NAMALWA (cell line): ENCODE measurements at regions not wholly inside any gene's neighbourhood (a gene's known extent, or its start where the extent isn't known, plus 50 kb on each side); places are given as distances from the start of the nearest gene placed in this dataset.

Source experiments
- DNase-seq: peaks from one replicate; pipeline ENCODE4 v3.0.0-alpha.2; 2015; ENCODE audit warnings: low spot score

DNA sequence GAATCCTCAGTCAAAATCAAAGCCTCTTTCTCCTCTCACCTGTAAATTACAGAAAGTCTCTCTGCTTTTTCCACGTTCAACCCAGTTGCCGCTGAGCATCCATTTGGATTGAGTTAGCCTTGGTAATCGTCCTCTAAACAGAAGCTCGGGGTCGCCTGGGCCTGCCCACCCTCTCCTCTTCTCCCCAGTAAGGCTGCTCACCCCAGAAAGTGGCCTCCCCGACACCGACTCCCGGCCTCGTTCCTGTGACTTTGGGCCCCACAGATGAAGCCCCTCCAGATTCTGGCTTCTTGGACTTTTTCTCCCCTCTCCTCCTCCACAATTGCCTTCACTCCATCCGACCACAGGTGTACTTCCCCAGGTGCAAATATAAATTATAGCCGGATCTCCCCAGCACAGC is 1500.0 kb downstream of the BRD1 start:
- DNase-seq: no peak

DNA sequence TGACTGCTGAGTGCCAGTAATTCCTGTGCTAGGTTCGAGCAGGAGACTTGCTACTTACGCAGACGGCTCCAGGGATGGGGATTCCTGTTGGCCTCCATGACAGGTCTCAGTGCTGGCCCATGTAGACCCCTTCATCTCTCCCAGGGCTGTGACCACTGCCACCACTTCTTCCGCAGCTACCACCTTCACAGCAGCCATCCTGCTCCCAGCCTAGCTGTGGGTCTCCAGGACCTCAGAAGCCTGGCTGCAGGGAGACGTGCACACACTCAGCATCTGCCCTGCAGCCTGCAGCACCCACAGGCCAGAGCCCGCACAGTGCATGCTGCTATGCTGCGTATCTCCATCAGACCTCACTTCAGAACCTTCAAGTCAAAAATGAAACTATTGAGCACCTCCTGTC is 1503.9 kb downstream of the BRD1 start:
- DNase-seq: no peak

DNA sequence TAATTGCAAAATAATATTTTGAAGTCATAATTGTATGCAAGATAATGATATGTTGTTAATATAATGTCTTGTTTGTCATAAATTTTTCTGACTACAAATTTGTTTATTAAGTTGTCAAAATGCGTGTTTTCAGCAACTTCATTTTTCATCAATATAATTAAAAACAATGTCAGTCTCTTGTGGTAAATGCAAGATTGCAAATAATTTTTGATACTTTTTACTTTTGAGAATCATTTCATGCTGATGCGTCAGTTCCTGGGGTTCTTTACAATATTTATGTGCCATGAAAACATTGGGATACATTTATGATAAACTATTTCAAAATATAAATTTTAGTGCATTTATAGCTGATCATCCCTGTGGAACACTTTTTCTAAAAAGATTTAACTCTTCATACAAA is 1504.8 kb downstream of the BRD1 start:
- DNase-seq: no peak

DNA sequence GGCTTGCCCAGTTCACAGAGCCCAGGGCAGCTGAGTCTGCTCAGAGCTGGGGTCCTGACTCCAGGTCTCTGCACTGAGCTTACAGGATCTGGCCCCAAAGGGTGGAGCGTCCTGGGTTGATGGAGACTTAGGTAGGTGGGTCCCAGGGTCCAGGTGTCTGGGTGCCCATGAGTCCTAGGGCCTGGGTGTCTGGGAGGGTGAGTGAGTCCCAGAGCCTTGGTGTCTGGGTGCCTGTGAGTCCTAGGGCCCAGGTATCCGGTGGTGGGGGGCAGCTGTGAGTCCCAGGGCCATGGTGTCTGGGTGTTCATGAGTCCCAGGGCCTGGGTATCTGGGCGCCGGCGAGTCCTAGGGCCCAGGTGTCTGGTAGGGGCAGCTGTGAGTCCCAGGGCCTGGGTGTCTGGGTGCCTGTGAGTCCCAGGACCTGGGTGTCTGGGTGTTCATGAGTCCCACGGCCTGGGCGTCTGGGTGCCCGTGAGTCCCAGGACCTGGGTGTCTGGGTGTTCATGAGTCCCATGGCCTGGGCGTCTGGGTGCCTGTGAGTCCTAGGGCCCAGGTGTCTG is 1505.6 kb downstream of the BRD1 start:
- no peak for DNase-seq

DNA sequence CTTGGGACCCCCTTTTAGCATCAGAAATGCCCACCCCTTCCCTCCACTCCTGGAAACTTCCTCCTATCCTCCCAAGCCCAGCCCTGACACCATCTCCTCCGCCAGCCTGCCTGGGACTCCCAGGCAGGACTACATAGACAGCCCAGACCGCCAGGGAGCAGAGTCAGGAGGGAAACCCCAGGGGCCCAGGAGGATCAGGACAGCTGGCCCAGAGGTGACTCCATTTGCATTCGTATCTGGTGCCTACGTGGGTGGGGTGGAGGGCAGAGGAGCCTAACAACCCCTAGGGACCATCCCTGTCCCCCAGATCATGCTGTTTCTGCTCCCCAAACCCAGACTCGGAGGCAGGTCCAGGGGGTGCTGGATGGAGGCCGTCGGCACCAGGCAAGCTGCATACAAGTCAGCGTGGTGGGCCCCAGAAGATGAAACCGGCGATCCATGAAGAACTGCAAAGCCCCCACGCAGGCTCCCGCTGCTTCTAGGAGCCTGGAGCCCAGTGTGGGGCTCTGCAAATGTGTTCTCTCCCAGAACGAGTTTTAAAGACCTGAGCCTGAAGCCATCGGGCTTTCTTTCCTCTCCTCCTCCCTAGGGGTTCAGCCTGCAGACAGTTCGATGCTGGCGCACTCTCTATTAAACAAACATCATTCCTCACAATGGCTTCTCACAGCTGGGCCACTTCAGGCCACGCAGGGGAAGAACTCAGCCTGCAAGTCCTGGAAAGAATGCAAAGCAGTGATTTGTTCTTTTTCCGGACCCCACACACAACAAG is 1506.8 kb downstream of the BRD1 start:
- no peak for DNase-seq

DNA sequence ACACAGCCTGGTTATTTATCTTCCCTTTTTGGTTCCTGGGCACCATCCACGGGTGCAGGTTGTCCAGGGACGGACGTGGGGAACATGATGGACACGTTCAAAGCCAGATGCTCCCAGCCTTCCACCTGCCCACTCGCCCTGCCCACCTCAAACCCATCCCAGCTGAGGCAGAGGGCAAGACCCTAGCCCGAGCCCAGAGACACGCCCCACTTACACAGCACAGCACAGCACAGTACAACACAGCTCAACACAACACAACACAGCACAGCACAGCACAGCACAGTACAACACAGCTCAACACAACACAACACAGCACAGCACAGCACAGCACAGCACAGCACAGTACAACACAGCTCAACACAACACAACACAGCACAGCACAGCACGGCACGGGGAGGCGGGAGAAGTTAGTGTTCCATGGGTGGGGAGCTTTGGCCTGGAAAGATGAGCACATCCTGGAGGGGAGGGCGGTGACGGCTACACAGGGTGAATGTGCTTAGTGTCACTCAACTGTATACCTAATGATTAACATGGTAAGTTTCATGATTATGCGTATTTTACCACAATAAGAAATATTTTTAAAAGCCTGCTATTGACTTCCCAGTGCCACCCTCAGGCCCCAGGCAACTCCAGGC is 1507.5 kb downstream of the BRD1 start:
- DNase-seq: no peak

DNA sequence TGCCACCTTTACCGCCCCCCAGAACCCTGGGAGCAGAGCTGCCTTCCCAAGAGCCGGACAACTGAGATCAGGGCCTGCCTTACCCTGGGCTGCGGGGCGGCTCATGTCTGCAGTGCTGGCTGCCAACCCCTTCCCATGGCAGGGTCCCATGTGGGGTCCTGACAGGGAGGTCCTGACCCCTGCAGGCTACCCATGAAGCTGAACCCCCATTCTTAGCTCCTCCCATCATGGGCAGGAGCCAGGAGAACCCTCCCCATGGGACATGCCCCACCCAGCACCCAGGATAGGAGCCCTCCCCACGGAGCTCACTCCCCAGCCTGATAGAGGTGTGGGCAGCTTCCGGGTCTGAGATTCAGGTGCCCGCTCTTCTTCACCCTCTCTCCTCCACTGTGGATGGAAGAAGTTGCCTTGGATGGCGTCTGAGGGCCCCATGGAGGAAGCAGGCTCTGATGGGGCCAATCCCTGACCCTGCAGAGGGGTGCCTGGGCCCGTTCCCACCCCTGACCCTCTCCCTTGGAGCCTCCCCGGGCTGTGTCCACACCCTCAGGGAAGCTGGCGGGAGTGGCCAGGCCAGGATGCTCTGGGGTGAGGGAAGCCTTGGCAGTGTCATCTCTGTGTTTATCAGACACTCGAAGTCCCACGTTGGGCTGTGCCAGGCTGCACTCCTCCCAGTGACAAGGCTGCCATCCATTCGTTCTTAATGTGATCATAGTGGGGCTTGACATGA is 1508.2 kb downstream of the BRD1 start:
- no peak for DNase-seq

DNA sequence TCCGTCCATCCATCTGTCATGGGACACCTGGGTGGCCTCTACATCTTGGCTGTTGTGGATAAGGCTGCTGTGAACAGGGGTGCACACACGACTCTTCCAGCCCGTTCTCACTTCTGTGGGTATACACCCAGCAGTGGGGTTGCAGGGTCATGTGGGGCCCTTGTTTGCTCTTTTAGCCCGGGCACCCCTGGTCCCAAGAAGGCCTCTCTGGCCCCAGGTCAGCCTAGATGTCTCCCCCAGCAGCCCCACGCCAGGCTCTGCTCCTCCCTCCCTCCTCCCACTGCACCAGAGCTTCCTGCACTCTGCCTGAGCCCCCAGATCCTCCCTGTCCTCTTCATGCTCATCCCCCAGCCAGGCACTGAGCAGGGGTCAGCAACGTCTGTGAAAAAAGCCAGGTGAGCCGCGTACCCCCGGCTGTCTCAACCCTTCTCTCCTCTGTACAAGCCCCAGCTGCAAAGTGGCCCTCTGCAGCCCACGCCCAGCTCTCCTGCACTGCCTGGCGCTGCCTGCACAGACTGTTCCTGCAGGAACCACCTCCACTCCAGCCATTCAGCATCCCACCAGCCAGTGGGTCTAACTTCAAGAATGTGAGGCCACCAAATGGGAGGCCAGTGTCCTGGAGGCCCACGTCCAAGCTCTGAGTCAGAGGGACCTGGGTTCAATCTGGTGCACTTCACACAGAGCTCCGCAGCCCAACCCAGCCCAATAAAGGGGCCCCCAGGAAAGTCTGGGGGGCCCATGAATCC is 1508.9 kb downstream of the BRD1 start:
- no peak for DNase-seq

DNA sequence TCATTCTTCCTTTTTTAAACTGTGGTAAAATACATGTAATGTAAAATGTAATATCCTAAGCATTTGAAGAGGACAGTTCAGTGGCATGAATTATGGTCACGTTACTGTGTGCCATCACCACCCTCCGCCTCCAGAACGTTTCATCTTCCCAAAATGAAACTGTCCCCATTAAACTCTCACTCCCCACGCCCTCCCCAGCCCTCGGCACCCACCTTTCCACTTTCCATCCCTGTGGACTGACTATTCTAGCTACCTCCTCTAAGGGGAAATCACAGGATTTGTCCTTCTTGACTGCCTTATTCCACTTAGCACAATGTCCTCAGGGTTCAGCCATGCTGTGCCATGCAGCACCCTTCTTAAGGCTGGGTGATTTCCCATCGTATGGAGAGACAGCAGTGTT is 1509.5 kb downstream of the BRD1 start:
- DNase-seq: no peak

DNA sequence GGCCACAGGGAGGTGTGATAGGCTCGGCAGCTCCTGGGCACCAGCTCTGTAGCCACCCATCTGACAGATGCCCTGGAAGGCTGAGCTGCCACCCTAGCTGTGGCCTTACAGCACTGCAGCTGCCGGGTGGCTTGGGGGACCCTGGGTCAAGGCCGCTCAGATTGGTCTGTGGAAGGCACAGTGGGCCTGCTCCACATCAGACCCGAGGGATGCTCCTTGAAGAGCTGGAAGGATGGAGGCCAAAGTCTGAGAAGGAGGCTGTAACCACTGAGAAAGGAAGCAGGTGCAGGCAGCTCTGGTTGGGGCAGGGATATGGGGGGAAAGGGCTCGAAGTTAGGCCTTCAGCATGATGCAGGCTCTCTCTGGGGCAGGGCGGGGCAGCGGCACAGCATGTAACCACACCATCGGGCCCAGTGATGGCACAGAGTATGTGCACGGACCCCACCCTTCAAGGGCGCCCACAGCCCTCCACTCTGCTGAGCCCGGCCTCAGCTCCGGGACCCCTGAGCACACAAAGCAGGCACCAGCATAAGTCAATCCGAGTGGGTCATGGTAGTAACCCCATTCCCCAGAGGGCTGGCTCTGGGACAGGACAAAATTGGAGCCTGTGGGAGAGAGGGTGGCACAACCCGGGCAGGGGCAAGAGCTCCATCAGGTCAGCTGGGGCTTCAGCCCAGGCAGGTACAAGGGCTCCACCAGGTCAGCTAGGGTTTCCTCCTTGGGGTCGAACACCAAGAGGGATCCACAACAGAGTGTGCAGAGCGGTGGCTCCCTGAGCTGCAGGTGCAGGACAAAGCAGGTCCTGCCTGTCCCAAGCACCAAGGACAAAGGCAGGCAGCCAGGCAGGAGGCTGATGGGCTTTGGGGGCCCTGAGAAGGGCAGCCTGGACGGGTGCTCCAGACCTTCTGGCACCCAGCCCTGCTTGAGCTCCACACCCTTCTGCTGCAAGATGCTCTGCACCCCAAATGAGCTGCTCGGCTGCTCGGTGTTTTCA is 1511.1 kb downstream of the BRD1 start:
- no peak for DNase-seq

DNA sequence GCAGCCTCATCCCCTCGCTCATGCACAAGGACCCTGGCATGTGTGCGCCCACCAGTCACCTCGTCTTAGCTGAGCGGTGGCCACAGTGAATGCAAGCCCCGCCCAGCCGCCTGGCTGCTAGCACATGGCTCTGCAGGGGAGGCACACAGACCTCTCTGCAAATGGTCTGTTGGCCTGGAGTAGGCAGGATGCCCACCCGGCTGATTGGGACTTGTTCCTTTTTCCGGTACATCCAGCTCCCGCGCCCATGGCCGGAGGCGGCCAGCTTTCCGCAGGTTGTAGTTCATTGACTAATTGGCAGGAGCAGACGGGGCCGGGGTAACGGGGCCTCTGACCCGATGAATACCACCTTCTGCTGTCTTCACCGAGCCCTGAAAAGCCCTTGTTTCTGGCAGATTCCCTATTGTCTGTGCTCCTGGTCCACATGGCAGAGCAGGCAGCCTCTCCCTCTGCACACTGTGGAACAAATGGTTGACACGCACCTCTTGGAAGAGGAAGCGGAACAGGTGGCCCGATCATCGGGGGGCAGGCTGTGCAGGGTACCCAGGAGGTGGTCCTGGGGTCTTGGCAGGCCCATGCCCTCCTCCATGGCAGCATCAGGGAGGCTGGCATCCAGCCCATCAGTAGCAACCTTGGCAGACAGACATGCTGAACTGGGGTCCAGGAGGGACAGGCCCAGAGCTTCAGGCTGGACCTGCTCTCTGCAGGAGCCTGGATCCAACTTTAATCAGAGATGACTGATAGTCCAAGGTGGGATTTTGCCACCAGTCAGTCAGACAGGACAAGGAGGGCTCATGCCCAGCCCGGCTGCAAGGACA is 1512.0 kb downstream of the BRD1 start:
- no peak for DNase-seq

DNA sequence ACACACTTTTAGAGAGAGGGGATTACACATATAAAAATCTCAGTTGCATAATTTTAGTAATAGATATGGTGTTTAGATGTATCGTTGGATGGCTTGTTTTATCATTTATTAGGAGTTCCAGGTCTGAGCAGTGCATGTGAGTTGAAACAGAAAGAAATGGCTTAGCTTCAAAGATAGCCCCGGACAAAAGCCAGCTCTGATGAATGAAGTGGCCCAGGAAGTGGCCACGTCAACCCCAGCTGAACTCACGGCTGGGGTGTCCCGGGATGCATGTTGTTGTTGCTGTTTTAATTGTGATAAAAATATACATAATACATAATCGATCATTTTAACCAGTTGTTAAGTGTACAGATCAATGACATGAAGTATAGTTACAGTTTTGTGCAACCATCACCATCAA is 1513.6 kb downstream of the BRD1 start:
- no peak for DNase-seq

DNA sequence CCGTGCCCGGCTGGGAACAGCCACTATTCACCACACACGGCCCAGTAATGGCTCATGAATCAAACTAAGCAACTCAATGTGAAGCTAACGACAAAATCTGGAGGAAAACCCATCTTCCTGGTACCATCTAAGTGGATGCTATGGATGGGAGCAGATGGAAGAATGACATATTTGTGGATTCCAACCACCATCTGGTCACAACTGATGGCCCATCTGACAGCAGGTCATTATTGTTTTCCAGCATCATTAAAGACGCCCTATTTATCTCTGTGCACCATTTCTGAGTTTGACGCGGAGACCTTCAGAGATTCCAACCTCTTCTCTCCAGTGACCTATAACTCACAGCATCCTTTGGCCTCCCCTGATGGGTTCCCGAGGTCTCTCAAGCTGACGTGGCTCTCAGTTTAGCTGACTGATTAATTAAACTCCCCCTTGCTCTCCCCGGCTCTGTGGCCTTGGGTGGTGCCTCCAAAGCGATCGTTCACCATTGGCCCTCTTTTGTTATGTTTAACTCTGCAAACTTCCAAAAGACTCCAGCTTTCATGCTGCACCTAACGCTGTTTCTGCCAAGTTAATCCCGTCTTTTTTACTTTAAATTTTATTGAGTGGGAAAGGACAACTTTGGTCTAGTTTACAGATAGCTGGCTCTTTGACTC is 1514.4 kb downstream of the BRD1 start:
- DNase-seq: no peak

DNA sequence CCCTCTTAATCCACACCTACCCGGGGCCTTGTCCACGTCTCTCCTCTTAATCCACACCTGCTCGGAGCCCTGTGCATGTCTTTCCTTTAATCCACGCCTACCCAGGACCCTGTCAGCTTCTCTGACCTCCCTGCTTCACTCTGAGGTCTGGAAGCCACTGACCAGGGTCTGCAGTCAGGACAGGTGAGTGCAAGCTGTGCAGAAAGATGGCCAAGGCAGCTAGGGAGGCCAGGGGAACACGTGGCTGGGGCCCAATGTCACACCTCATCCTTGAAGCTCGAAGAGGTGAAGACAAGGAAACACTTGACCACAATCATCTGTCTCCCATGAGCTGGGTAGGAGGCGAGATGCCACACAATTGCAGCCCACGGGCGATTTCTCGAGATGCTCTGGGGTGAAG is 1516.9 kb downstream of the BRD1 start:
- no peak for DNase-seq

DNA sequence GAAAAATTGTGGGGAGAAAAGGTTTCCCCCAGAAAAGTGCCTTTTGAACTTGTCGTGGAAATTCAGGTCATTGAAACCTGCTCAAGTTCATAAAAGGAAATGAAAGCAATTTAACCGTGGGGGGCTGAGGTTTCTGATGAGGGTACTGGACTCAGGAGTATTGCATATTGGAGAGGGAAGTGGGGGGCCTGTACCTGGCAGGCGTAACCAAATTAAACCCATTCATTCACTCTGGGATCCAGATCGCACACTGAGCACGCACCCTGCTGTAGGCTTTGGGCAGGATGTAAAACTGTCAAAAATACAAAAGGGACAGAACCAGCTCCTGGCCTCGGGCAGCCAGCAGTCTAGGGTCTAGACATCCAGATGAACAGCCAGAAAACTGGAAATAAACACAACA is 1517.4 kb downstream of the BRD1 start:
- DNase-seq: no peak

DNA sequence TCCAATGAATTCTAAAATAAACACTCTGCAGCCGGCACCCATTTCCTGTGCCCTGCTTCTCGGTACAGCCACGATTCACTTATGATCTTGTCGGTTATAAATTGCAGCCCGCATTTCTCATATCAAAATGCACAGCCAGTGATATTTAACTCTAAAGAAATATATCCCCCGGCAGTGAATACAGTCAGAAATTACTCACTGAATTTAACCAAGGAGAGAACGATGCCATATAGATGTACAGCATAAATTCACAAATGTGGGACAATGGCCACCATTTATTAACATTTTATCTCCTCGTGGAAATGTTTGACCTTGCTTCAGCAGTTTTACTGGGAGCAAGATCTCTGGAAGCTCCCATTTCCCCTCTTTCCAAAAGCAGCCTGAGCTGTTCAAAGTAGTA is 1517.8 kb downstream of the BRD1 start:
- no peak for DNase-seq

DNA sequence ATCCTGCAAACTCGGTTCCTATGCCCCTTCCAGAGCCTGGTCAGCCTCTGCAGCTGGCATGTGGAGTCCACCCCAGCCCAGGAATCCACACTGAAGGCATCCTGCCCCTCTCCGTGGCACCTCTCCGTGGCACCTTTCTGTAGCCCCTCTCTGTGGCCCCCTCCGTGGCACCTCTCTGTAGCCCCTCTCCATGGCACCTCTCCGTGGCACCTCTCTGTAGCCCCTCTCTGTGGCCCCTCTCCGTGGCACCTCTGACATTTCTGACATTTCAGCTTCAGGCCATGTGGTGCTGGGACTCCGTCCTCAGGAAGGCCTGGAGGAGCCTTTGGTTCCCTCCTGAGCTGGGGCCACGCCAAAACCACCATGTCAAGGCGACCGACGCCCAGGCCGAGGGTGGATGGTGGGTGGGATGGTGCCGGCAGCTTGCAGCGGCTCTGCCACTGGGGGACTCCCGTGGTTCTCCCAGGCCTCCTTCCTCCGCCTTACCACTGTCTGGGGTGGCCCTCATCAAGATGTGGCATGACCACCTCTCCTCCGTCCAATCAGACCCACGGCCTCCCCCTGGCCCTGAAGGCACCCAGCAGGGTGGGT is 1518.5 kb downstream of the BRD1 start:
- DNase-seq: no peak

DNA sequence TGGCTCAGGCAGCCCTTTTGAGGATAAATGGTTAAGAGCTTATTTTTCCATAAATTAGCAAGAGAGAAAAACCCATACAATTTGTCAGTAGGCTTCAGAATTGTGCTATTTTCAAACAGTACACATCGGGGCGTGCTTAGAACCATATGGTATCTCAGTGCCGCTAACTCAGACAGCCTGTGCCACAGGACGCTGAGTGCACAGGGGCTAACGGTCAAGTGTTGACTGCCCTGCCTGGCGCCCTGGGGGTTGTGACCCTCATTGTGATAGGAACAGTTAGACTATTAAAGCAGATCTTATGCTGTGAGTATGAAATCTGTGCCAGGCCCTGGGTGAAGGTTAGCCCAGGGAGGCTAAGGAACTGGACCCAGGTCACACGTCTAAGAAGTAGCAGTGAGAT is 1519.7 kb downstream of the BRD1 start:
- no peak for DNase-seq
